ENCODE measurements at regions not wholly inside any gene's neighbourhood (a gene's known extent, or its start where the extent isn't known, plus 50 kb on each side); places are given as distances from the start of the nearest gene placed in this dataset.

DNA sequence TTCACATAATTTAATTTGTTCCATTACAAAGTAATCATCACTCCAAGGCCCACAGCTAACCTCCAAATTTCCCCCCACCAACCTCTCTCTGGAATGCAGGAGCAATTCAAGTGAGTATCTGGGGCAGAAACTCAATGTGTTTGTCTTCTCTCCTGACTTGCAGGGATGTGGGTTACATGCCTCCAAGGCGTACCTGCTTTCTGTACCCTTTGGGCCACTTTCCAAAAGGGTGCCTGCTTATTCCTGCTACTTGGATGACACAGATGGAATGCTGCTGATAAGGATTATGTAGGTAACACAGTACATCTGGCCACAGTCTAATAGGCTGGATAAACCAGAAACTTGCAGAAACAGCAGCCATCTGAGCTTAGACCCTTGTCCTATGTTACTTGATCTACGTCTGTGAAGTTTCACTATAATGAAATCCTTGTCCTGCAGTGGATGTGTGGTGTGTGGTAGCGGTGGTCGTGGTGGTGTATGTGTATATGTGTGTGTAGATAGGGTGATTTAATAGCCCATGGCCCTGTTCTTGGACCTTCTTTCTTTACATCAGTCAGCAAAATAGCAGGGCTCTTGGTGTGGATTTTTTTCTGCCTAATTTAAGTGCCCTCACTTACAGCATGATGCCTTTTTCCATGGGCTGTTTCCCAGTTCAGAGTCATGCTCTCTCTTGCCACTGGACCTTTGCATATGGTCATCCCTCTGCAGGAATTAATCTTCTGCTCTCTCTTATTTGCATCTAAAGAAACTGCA is 175.9 kb downstream of the ZDHHC21 start:
- no peak overlapping the region for H3K4me3 ChIP-seq
- ChIA-PET POLR2A (interaction anchor here (1.4 kb wide), 1 partner anchor 19 kb away, joined by 3 read pairs; no protein-coding TSS in a partner anchor), CTCF (ENCODE audit: low intra/inter-chr PET ratio) (no interaction called here)
- H2AFZ ChIP-seq (ENCODE audit: low read depth, low read length): peak overlapping the region; percentile 60; the same call in 1 of the 2 replicates
- BruUV-seq (replicated peaks): no TSS peak
- peak in 1 of 4 experiments; percentile 35 for DNase-seq (ENCODE audit: extremely low read depth in 1 of 4, low spot score in 3 of 4)
- peak overlapping the region; percentile 45; the same call in 1 of the 3 replicates for H3K27ac ChIP-seq (ENCODE audit: extremely low read depth, low read depth, low read length)
- 20% methylated on average over 4 of the region's 4 CpGs for WGBS (ENCODE audit: insufficient coverage, low coverage, missing lambda C conversion rate)
- peak overlapping the region; percentile 44 for H3K4me2 ChIP-seq (ENCODE audit: insufficient read depth, low read length)
- no peak overlapping the region for H3K9ac ChIP-seq (ENCODE audit: insufficient read depth in 1 of 2, low read depth in 2 of 2, low read length in 2 of 2)
- peak; percentile 19 for ATAC-seq
- no peaks in the 10 kb centered on the region for H3K9me1 ChIP-seq (ENCODE audit: control insufficient read depth, insufficient read depth, low read length)
- no peaks in the 10 kb centered on the region; the same call in 2 of the 3 replicates for H3K36me3 ChIP-seq (ENCODE audit: control insufficient read depth, insufficient read depth, low read length)
- intact Hi-C loops (cut with micrococcal nuclease) (no loop called here), in situ Hi-C loops (cut with MboI) (no loop called here)
- peaks cover 11% of the 10 kb centered on the region; the same call in 1 of the 3 replicates for H3K79me2 ChIP-seq (ENCODE audit: control insufficient read depth, insufficient read depth, low read length)
- H3K27me3 ChIP-seq (ENCODE audit: control insufficient read depth in 2 of 2, insufficient read depth in 2 of 2, low read length in 2 of 2): no peaks in the 10 kb centered on the region
- no peaks in the 10 kb centered on the region for H4K20me1 ChIP-seq (replicated peaks; ENCODE audit: control insufficient read depth, insufficient read depth, low read length)
- no peaks in the 10 kb centered on the region for H3K9me3 ChIP-seq (replicated peaks; ENCODE audit: control insufficient read depth, insufficient read depth, low read depth, low read length)
- FAIRE-seq: peak; percentile 68
- H3K4me1 ChIP-seq (replicated peaks in 1 of 2; ENCODE audit: control insufficient read depth in 2 of 2, insufficient read depth in 2 of 2, low read length in 2 of 2): peaks cover 11 to 59% of the 10 kb centered on the region in 2 experiments
- TF ChIP-seq TBP (optimal IDR thresholded peaks at IDR 0.05; ENCODE audit: low read depth, low read length) (no peak), ZNF197 (CRISPR knock-in tag; IDR thresholded peaks at IDR 0.05; ENCODE audit: low read depth) (no peak), NFIC (IDR thresholded peaks at IDR 0.05) (peak; percentile 12; the same call in 1 of the 2 replicates), TEAD4 (IDR thresholded peaks at IDR 0.05; ENCODE audit: low read length) (peak; percentile 34; the same call in 1 of the 2 replicates), TEAD4 (CRISPR knock-in tag; IDR thresholded peaks at IDR 0.05; ENCODE audit: borderline replicate concordance) (no peak), C11orf30 (IDR thresholded peaks at IDR 0.05; ENCODE audit: low read depth) (peak; percentile 40; the same call in 1 of the 2 replicates), CBFA2T3 (IDR thresholded peaks at IDR 0.05) (peak; percentile 54), GTF2F1 (IDR thresholded peaks at IDR 0.05; ENCODE audit: low read depth, low read length) (no peak), CBFA2T2 (conservative IDR thresholded peaks at IDR 0.05) (peak; percentile 38), ZNF431 (CRISPR knock-in tag; IDR thresholded peaks at IDR 0.05) (no peak), TAL1 (IDR thresholded peaks at IDR 0.05) (peak; percentile 17; the same call in 1 of the 2 replicates), ZNF316 (IDR thresholded peaks at IDR 0.05) (peak; percentile 42; the same call in 1 of the 2 replicates)
- TF ChIP-seq, protein P1, sequence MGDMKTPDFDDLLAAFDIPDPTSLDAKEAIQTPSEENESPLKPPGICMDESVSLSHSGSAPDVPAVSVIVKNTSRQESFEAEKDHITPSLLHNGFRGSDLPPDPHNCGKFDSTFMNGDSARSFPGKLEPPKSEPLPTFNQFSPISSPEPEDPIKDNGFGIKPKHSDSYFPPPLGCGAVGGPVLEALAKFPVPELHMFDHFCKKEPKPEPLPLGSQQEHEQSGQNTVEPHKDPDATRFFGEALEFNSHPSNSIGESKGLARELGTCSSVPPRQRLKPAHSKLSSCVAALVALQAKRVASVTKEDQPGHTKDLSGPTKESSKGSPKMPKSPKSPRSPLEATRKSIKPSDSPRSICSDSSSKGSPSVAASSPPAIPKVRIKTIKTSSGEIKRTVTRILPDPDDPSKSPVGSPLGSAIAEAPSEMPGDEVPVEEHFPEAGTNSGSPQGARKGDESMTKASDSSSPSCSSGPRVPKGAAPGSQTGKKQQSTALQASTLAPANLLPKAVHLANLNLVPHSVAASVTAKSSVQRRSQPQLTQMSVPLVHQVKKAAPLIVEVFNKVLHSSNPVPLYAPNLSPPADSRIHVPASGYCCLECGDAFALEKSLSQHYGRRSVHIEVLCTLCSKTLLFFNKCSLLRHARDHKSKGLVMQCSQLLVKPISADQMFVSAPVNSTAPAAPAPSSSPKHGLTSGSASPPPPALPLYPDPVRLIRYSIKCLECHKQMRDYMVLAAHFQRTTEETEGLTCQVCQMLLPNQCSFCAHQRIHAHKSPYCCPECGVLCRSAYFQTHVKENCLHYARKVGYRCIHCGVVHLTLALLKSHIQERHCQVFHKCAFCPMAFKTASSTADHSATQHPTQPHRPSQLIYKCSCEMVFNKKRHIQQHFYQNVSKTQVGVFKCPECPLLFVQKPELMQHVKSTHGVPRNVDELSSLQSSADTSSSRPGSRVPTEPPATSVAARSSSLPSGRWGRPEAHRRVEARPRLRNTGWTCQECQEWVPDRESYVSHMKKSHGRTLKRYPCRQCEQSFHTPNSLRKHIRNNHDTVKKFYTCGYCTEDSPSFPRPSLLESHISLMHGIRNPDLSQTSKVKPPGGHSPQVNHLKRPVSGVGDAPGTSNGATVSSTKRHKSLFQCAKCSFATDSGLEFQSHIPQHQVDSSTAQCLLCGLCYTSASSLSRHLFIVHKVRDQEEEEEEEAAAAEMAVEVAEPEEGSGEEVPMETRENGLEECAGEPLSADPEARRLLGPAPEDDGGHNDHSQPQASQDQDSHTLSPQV (IDR thresholded peaks at IDR 0.05): no peak
- TF ChIP-seq, protein P2, sequence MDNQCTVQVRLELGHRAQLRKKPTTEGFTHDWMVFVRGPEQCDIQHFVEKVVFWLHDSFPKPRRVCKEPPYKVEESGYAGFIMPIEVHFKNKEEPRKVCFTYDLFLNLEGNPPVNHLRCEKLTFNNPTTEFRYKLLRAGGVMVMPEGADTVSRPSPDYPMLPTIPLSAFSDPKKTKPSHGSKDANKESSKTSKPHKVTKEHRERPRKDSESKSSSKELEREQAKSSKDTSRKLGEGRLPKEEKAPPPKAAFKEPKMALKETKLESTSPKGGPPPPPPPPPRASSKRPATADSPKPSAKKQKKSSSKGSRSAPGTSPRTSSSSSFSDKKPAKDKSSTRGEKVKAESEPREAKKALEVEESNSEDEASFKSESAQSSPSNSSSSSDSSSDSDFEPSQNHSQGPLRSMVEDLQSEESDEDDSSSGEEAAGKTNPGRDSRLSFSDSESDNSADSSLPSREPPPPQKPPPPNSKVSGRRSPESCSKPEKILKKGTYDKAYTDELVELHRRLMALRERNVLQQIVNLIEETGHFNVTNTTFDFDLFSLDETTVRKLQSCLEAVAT (IDR thresholded peaks at IDR 0.05): no peak

All from K562 (cell line).